ENCODE measurements at regions not wholly inside any gene's neighbourhood (a gene's known extent, or its start where the extent isn't known, plus 50 kb on each side); places are given as distances from the start of the nearest gene placed in this dataset.
"Not testable (repeated sequence)": the region's sequence is repeated elsewhere in the genome, so short reads cannot be mapped to it uniquely, and the experiment has no call there.

GRCh38 chr7:76144664-76145270, 56.9 kb upstream of the SRRM3 start:
- TF ChIP-seq CTCF (optimal IDR thresholded peaks at IDR 0.05 in 1 of 3, IDR thresholded peaks at IDR 0.05 in 1 of 3, conservative IDR thresholded peaks at IDR 0.05 in 1 of 3; ENCODE audit: extremely low read depth in 1 of 3, insufficient read depth in 2 of 3, low read length in 3 of 3); EZH2 (IDR thresholded peaks at IDR 0.05; ENCODE audit: low read length): not testable (repeated sequence)
